ENCODE measurements at regions not wholly inside any gene's neighbourhood (a gene's known extent, or its start where the extent isn't known, plus 50 kb on each side); places are given as distances from the start of the nearest gene placed in this dataset.

- H3K27ac ChIP-seq (ENCODE audit: control insufficient read depth, insufficient read depth), result no peak overlapping the region
- no peaks in the 10 kb centered on the region for H3K79me2 ChIP-seq (ENCODE audit: control insufficient read depth, insufficient read depth, low read length)
- H3K4me1 ChIP-seq (ENCODE audit: control insufficient read depth, insufficient read depth, low read length), result no peaks in the 10 kb centered on the region
- H3K4me2 ChIP-seq (ENCODE audit: control insufficient read depth, insufficient read depth), result no peak overlapping the region
- WGBS (ENCODE audit: insufficient coverage, insufficient replicate concordance, low lambda C conversion rate, missing lambda C conversion rate), result 40% methylated on average over 4 of the region's 4 CpGs
- ATAC-seq (no peak), FAIRE-seq (no peak), DNase-seq (ENCODE audit: low read depth, low spot score) (no peak)
- no peaks in the 10 kb centered on the region for H3K9me3 ChIP-seq (replicated peaks; ENCODE audit: control insufficient read depth, insufficient read depth, low read length)
- H3K9ac ChIP-seq (ENCODE audit: control insufficient read depth, insufficient read depth, low read length), result no peak overlapping the region
- H2AFZ ChIP-seq (ENCODE audit: control insufficient read depth, low read depth, low read length), result no peak overlapping the region
- H3K27me3 ChIP-seq (replicated peaks in 1 of 2; ENCODE audit: control insufficient read depth in 2 of 2, insufficient read depth in 2 of 2, low read length in 1 of 2), result no peaks in the 10 kb centered on the region
- ChIA-PET CTCF (no interaction called here), SMC1A (ENCODE audit: uncharacterized antibody, unreplicated experiment) (interaction anchor here (0.5 kb wide), 1 partner anchor 59 kb away, joined by 3 read pairs; no protein-coding TSS in a partner anchor), RAD21 (ENCODE audit: unreplicated experiment) (no interaction called here), POLR2A (no interaction called here)
- intact Hi-C loops (cut with micrococcal nuclease; ENCODE audit: unreplicated experiment), result no loop called here
- H3K4me3 ChIP-seq, result no peak overlapping the region
- in situ Hi-C loops (cut with MboI), result no loop called here
- no peaks in the 10 kb centered on the region for H4K20me1 ChIP-seq (ENCODE audit: control insufficient read depth, insufficient read depth)
- H3K36me3 ChIP-seq (ENCODE audit: control insufficient read depth in 2 of 2, insufficient read depth in 2 of 2, low read length in 1 of 2), result no peaks in the 10 kb centered on the region
- no TSS peak for BruUV-seq (replicated peaks)
- no peak for TF ChIP-seq CREM (IDR thresholded peaks at IDR 0.05; ENCODE audit: low read depth)
- no peak for TF ChIP-seq ZBED1 (IDR thresholded peaks at IDR 0.05; ENCODE audit: borderline replicate concordance)
- TF ChIP-seq, protein P1, sequence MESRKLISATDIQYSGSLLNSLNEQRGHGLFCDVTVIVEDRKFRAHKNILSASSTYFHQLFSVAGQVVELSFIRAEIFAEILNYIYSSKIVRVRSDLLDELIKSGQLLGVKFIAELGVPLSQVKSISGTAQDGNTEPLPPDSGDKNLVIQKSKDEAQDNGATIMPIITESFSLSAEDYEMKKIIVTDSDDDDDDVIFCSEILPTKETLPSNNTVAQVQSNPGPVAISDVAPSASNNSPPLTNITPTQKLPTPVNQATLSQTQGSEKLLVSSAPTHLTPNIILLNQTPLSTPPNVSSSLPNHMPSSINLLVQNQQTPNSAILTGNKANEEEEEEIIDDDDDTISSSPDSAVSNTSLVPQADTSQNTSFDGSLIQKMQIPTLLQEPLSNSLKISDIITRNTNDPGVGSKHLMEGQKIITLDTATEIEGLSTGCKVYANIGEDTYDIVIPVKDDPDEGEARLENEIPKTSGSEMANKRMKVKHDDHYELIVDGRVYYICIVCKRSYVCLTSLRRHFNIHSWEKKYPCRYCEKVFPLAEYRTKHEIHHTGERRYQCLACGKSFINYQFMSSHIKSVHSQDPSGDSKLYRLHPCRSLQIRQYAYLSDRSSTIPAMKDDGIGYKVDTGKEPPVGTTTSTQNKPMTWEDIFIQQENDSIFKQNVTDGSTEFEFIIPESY (IDR thresholded peaks at IDR 0.05), result no peak
- no peak for TF ChIP-seq MYC (IDR thresholded peaks at IDR 0.05; ENCODE audit: insufficient read depth, insufficient read length, insufficient replicate concordance, low read length, severe bottlenecking)
- TF ChIP-seq SUPT20H (IDR thresholded peaks at IDR 0.05; ENCODE audit: borderline replicate concordance, control insufficient read depth, low read depth, low read length), result no peak
- TF ChIP-seq, protein P2, sequence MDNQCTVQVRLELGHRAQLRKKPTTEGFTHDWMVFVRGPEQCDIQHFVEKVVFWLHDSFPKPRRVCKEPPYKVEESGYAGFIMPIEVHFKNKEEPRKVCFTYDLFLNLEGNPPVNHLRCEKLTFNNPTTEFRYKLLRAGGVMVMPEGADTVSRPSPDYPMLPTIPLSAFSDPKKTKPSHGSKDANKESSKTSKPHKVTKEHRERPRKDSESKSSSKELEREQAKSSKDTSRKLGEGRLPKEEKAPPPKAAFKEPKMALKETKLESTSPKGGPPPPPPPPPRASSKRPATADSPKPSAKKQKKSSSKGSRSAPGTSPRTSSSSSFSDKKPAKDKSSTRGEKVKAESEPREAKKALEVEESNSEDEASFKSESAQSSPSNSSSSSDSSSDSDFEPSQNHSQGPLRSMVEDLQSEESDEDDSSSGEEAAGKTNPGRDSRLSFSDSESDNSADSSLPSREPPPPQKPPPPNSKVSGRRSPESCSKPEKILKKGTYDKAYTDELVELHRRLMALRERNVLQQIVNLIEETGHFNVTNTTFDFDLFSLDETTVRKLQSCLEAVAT (IDR thresholded peaks at IDR 0.05), result no peak
- TF ChIP-seq, protein P3, sequence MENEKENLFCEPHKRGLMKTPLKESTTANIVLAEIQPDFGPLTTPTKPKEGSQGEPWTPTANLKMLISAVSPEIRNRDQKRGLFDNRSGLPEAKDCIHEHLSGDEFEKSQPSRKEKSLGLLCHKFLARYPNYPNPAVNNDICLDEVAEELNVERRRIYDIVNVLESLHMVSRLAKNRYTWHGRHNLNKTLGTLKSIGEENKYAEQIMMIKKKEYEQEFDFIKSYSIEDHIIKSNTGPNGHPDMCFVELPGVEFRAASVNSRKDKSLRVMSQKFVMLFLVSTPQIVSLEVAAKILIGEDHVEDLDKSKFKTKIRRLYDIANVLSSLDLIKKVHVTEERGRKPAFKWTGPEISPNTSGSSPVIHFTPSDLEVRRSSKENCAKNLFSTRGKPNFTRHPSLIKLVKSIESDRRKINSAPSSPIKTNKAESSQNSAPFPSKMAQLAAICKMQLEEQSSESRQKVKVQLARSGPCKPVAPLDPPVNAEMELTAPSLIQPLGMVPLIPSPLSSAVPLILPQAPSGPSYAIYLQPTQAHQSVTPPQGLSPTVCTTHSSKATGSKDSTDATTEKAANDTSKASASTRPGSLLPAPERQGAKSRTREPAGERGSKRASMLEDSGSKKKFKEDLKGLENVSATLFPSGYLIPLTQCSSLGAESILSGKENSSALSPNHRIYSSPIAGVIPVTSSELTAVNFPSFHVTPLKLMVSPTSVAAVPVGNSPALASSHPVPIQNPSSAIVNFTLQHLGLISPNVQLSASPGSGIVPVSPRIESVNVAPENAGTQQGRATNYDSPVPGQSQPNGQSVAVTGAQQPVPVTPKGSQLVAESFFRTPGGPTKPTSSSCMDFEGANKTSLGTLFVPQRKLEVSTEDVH (IDR thresholded peaks at IDR 0.05; ENCODE audit: low read depth, partially characterized antibody), result no peak
These were observed 255.4 kb upstream of the CHAC2 start for GRCh38 chr2:53512071-53512826.
